ENCODE measurements at regions not wholly inside any gene's neighbourhood (a gene's known extent, or its start where the extent isn't known, plus 50 kb on each side); places are given as distances from the start of the nearest gene placed in this dataset.
"Not testable (repeated sequence)": the region's sequence is repeated elsewhere in the genome, so short reads cannot be mapped to it uniquely, and the experiment has no call there.

GRCh38 chr16:52785653-52786052, 238.7 kb upstream of the TOX3 start:
- no peak for DNase-seq

GRCh38 chr16:52783616-52784015, 236.7 kb upstream of the TOX3 start:
- DNase-seq: no peak

GRCh38 chr16:52781005-52781630, 234.2 kb upstream of the TOX3 start:
- no peak for DNase-seq

GRCh38 chr16:52773026-52773425, 226.1 kb upstream of the TOX3 start:
- no peak for DNase-seq

GRCh38 chr16:52770828-52771227, 223.9 kb upstream of the TOX3 start:
- DNase-seq: no peak

- DNase-seq: no peak
Measured at GRCh38 chr16:52758473-52758855, 211.5 kb upstream of the TOX3 start.

- DNase-seq: no peak
Measured at GRCh38 chr16:52757746-52758472, 211.0 kb upstream of the TOX3 start.

- DNase-seq: no peak
Measured at GRCh38 chr16:52756812-52757517, 210.0 kb upstream of the TOX3 start.

- DNase-seq: no peak
Measured at GRCh38 chr16:52755396-52755795, 208.5 kb upstream of the TOX3 start.

- no peak for DNase-seq
Measured at GRCh38 chr16:52751035-52751434, 204.1 kb upstream of the TOX3 start.

GRCh38 chr16:52748741-52749140, 201.8 kb upstream of the TOX3 start:
- no peak for DNase-seq

GRCh38 chr16:52747088-52747595, 200.2 kb upstream of the TOX3 start:
- no peak for DNase-seq

GRCh38 chr16:52743707-52744106, 196.8 kb upstream of the TOX3 start:
- DNase-seq: no peak

- no peak for DNase-seq
Measured at GRCh38 chr16:52742608-52743170, 195.7 kb upstream of the TOX3 start.

- DNase-seq: no peak
Measured at GRCh38 chr16:52742052-52742451, 195.1 kb upstream of the TOX3 start.

- DNase-seq: no peak
Measured at GRCh38 chr16:52741351-52741750, 194.4 kb upstream of the TOX3 start.

- DNase-seq: no peak
Measured at GRCh38 chr16:52740766-52741165, 193.8 kb upstream of the TOX3 start.

- no peak for DNase-seq
Measured at GRCh38 chr16:52740333-52740732, 193.4 kb upstream of the TOX3 start.

GRCh38 chr16:52738992-52739391, 192.0 kb upstream of the TOX3 start:
- DNase-seq: not testable (repeated sequence)

GRCh38 chr16:52731219-52731875, 184.4 kb upstream of the TOX3 start:
- no peak for DNase-seq

- DNase-seq: no peak
Measured at GRCh38 chr16:52729731-52730130, 182.8 kb upstream of the TOX3 start.

GRCh38 chr16:52727849-52728248, 180.9 kb upstream of the TOX3 start:
- no peak for DNase-seq

GRCh38 chr16:52727441-52727840, 180.5 kb upstream of the TOX3 start:
- no peak for DNase-seq
